ENCODE measurements at regions not wholly inside any gene's neighbourhood (a gene's known extent, or its start where the extent isn't known, plus 50 kb on each side); places are given as distances from the start of the nearest gene placed in this dataset.

- Histone ChIP-seq H3K9ac (ENCODE audit: control insufficient read depth, insufficient read depth, low read length) (no peak overlapping the region), H3K36me3 (ENCODE audit: control insufficient read depth in 2 of 2, insufficient read depth in 2 of 2, low read length in 1 of 2) (no peaks in the 10 kb centered on the region), H3K9me3 (replicated peaks; ENCODE audit: control insufficient read depth, insufficient read depth, low read length) (no peaks in the 10 kb centered on the region), H3K4me2 (ENCODE audit: control insufficient read depth, insufficient read depth) (no peak overlapping the region), H2AFZ (ENCODE audit: control insufficient read depth, low read depth, low read length) (no peak overlapping the region), H3K4me1 (ENCODE audit: control insufficient read depth, insufficient read depth, low read length) (no peaks in the 10 kb centered on the region), H3K79me2 (ENCODE audit: control insufficient read depth, insufficient read depth, low read length) (no peaks in the 10 kb centered on the region), H4K20me1 (ENCODE audit: control insufficient read depth, insufficient read depth) (no peaks in the 10 kb centered on the region), H3K27ac (ENCODE audit: control insufficient read depth, insufficient read depth) (no peak overlapping the region), H3K27me3 (replicated peaks in 1 of 2; ENCODE audit: control insufficient read depth in 2 of 2, insufficient read depth in 2 of 2, low read length in 1 of 2) (no peaks in the 10 kb centered on the region; a peak in 2 of 4 replicates), H3K4me3 (no peak overlapping the region)
- ChIA-PET POLR2A (no interaction called here), SMC1A (ENCODE audit: uncharacterized antibody, unreplicated experiment) (interaction anchor here (3.2 kb wide), 1 partner anchor 85 kb away, joined by 12 read pairs; no protein-coding TSS in a partner anchor), CTCF (no interaction called here), RAD21 (ENCODE audit: unreplicated experiment) (interaction anchor here (1.5 kb wide), 1 partner anchor 85 kb away, joined by 3 read pairs; no protein-coding TSS in a partner anchor)
- ATAC-seq (no peak), DNase-seq (ENCODE audit: low read depth, low spot score) (no peak), FAIRE-seq (no peak)
- in situ Hi-C loops (cut with MboI) (no loop called here), intact Hi-C loops (cut with micrococcal nuclease; ENCODE audit: unreplicated experiment) (loop anchor here (5.0 kb wide), 1 partner anchor 88 kb away; no protein-coding TSS in a partner anchor)
- no TSS peak for BruUV-seq (replicated peaks)
- TF ChIP-seq EGR1 (IDR thresholded peaks at IDR 0.05; ENCODE audit: borderline replicate concordance in 1 of 2, low read depth in 2 of 2, low read length in 2 of 2): no peak
- TF ChIP-seq SMAD5 (IDR thresholded peaks at IDR 0.05; ENCODE audit: low read depth): no peak
- TF ChIP-seq GABPA (IDR thresholded peaks at IDR 0.05; ENCODE audit: low read depth): no peak
- WGBS (ENCODE audit: insufficient coverage, insufficient replicate concordance, low lambda C conversion rate, missing lambda C conversion rate): 69% methylated on average over 4 of the region's 4 CpGs
Observed at GRCh38 chr1:63064135-63064534, 258.2 kb upstream of the FOXD3 start.

- no peak for FAIRE-seq
- H3K9ac ChIP-seq (ENCODE audit: control insufficient read depth, insufficient read depth, low read length): no peak overlapping the region
- no peaks in the 10 kb centered on the region for H3K79me2 ChIP-seq (ENCODE audit: control insufficient read depth, insufficient read depth, low read length)
- no peaks in the 10 kb centered on the region for H3K9me3 ChIP-seq (replicated peaks; ENCODE audit: control insufficient read depth, insufficient read depth, low read length)
- DNase-seq (ENCODE audit: low read depth, low spot score): no peak
- ChIA-PET SMC1A (ENCODE audit: uncharacterized antibody, unreplicated experiment) (no interaction called here), POLR2A (no interaction called here), CTCF (interaction anchor here (0.6 kb wide), 1 partner anchor 155 kb away, joined by 3 read pairs; no protein-coding TSS in a partner anchor), RAD21 (ENCODE audit: unreplicated experiment) (no interaction called here)
- no peak overlapping the region for H2AFZ ChIP-seq (ENCODE audit: control insufficient read depth, low read depth, low read length)
- no peaks in the 10 kb centered on the region for H3K4me1 ChIP-seq (ENCODE audit: control insufficient read depth, insufficient read depth, low read length)
- peaks cover 0 to 4% of the 10 kb centered on the region in 2 experiments; a peak in 3 of 4 replicates for H3K27me3 ChIP-seq (replicated peaks in 1 of 2; ENCODE audit: control insufficient read depth in 2 of 2, insufficient read depth in 2 of 2, low read length in 1 of 2)
- 24% methylated on average over 7 of the region's 7 CpGs for WGBS (ENCODE audit: insufficient coverage, insufficient replicate concordance, low lambda C conversion rate, missing lambda C conversion rate)
- H3K27ac ChIP-seq (ENCODE audit: control insufficient read depth, insufficient read depth): no peak overlapping the region
- no peaks in the 10 kb centered on the region for H3K36me3 ChIP-seq (ENCODE audit: control insufficient read depth in 2 of 2, insufficient read depth in 2 of 2, low read length in 1 of 2)
- BruUV-seq (replicated peaks): no TSS peak
- no peak for ATAC-seq
- no peak overlapping the region for H3K4me2 ChIP-seq (ENCODE audit: control insufficient read depth, insufficient read depth)
- H4K20me1 ChIP-seq (ENCODE audit: control insufficient read depth, insufficient read depth): no peaks in the 10 kb centered on the region
- H3K4me3 ChIP-seq: no peak overlapping the region
- intact Hi-C loops (cut with micrococcal nuclease; ENCODE audit: unreplicated experiment): no loop called here
- in situ Hi-C loops (cut with MboI): no loop called here
- TF ChIP-seq PML (IDR thresholded peaks at IDR 0.05; ENCODE audit: low read length) (no peak), TBL1XR1 (IDR thresholded peaks at IDR 0.05; ENCODE audit: low read depth, low read length) (no peak), ZSCAN29 (IDR thresholded peaks at IDR 0.05) (no peak), BCL11A (IDR thresholded peaks at IDR 0.05; ENCODE audit: low read depth, low read length) (no peak), ATF3 (IDR thresholded peaks at IDR 0.05; ENCODE audit: borderline replicate concordance, extremely low read depth, low read depth, low read length) (no peak), PRDM15 (CRISPR knock-in tag; IDR thresholded peaks at IDR 0.05) (no peak), MAX (IDR thresholded peaks at IDR 0.05; ENCODE audit: low read depth, low read length) (no peak), NKRF (conservative IDR thresholded peaks at IDR 0.05) (no peak), POLR2AphosphoS5 (IDR thresholded peaks at IDR 0.05; ENCODE audit: low read length) (no peak), MTA2 (IDR thresholded peaks at IDR 0.05; ENCODE audit: low read depth) (no peak)
Observed at GRCh38 chr1:63068626-63069025, 253.7 kb upstream of the FOXD3 start.
